Renal pelvis (tissue), 1 donor: ENCODE measurements at regions not wholly inside any gene's neighbourhood (a gene's known extent, or its start where the extent isn't known, plus 50 kb on each side); places are given as distances from the start of the nearest gene placed in this dataset.

ENCODE experiments used
- DNase-seq: peaks from one replicate; pipeline ENCODE4 v3.0.0-alpha.2; 2013

GRCh38 chr2:190809139-190809764, 71.4 kb upstream of the GLS start:
- DNase-seq = no peak

GRCh38 chr2:190809876-190810525, 70.6 kb upstream of the GLS start:
- no peak for DNase-seq

- DNase-seq = no peak
These were observed 69.5 kb upstream of the GLS start for GRCh38 chr2:190810981-190811587.

GRCh38 chr2:190811811-190812210, 68.8 kb upstream of the GLS start:
- no peak for DNase-seq

GRCh38 chr2:190812506-190813294, 67.9 kb upstream of the GLS start:
- DNase-seq = no peak

GRCh38 chr2:190815226-190815625, 65.4 kb upstream of the GLS start:
- DNase-seq = no peak

- DNase-seq = no peak
These were observed 63.5 kb upstream of the GLS start for GRCh38 chr2:190817082-190817481.

GRCh38 chr2:190819840-190820301, 60.8 kb upstream of the GLS start:
- no peak for DNase-seq

GRCh38 chr2:190820416-190820815, 60.2 kb upstream of the GLS start:
- DNase-seq = no peak

- no peak for DNase-seq
These were observed 58.6 kb upstream of the GLS start for GRCh38 chr2:190822043-190822442.

GRCh38 chr2:190827720-190828119, 52.9 kb upstream of the GLS start:
- no peak for DNase-seq

GRCh38 chr2:190829642-190830041, 51.0 kb upstream of the GLS start:
- no peak for DNase-seq
